GM12891 (cell line): ENCODE measurements at regions not wholly inside any gene's neighbourhood (a gene's known extent, or its start where the extent isn't known, plus 50 kb on each side); places are given as distances from the start of the nearest gene placed in this dataset.

Source experiments
- POLR2A ChIP-seq: IDR thresholded peaks from 2 replicates; pipeline ENCODE4 v1.6.1; 2011; ENCODE audit warnings: low read depth, low read length, control low read depth
- POLR2AphosphoS5 ChIP-seq: IDR thresholded peaks from 2 replicates; pipeline ENCODE4 v1.6.1; 2011; ENCODE audit warnings: low read depth, low read length, control low read depth
- POU2F2 ChIP-seq: IDR thresholded peaks from 2 replicates; pipeline ENCODE4 v1.6.1; 2011; ENCODE audit warnings: low read depth, mild to moderate bottlenecking, control low read depth, low read length, moderate library complexity
- TAF1 ChIP-seq: IDR thresholded peaks from 2 replicates; pipeline ENCODE4 v1.6.1; 2011; ENCODE audit warnings: low read depth, low read length, control low read depth

GRCh38 chr5:61603211-61603908, 271.3 kb downstream of the ZSWIM6 start:
- no peak for TF ChIP-seq TAF1
- TF ChIP-seq POLR2AphosphoS5, result no peak
- no peak for TF ChIP-seq POLR2A
- no peak for TF ChIP-seq POU2F2
